GM12891 (cell line): ENCODE measurements at regions not wholly inside any gene's neighbourhood (a gene's known extent, or its start where the extent isn't known, plus 50 kb on each side); places are given as distances from the start of the nearest gene placed in this dataset.

Experiments used
- PAX5 ChIP-seq: IDR thresholded peaks from 2 replicates; pipeline ENCODE4 v1.6.1; 2011; ENCODE audit warnings: low read length, moderate library complexity, mild to moderate bottlenecking; ENCODE audit not compliant: insufficient read depth, severe bottlenecking
- POLR2A ChIP-seq: IDR thresholded peaks from 2 replicates; pipeline ENCODE4 v1.6.1; 2011; ENCODE audit warnings: low read depth, low read length, control low read depth
- POLR2AphosphoS5 ChIP-seq: IDR thresholded peaks from 2 replicates; pipeline ENCODE4 v1.6.1; 2011; ENCODE audit warnings: low read depth, low read length, control low read depth
- POU2F2 ChIP-seq: IDR thresholded peaks from 2 replicates; pipeline ENCODE4 v1.6.1; 2011; ENCODE audit warnings: low read depth, mild to moderate bottlenecking, control low read depth, low read length, moderate library complexity
- SPI1 ChIP-seq: IDR thresholded peaks from 2 replicates; pipeline ENCODE4 v1.6.1; 2011; ENCODE audit warnings: low read depth, low read length, control low read depth
- TAF1 ChIP-seq: IDR thresholded peaks from 2 replicates; pipeline ENCODE4 v1.6.1; 2011; ENCODE audit warnings: low read depth, low read length, control low read depth

DNA sequence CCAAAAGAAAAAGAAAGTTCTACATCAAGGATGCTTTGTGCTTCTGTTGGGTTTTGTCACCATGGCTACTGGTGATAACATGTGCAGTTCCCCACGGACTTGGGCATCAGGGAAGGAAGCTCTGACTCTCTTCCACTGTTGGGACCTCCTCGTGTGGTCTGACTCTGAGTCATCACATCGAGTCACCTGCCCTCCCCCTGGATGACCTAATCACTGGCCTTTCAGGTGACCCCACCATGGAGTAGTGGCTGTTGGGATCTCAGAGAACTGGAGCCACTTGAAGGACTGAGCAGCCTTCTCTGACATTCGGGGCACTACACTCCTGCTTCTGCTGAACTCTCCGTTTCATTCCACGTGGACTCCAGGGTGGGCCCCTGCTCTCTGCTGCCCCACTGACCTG, 60.8 kb upstream of the DOCK1 start:
- TF ChIP-seq POLR2AphosphoS5 (no peak), POLR2A (no peak), TAF1 (no peak), SPI1 (no peak), PAX5 (no peak), POU2F2 (no peak)
